SU-DHL-6 (cell line): ENCODE measurements at regions not wholly inside any gene's neighbourhood (a gene's known extent, or its start where the extent isn't known, plus 50 kb on each side); places are given as distances from the start of the nearest gene placed in this dataset.

Experiments
- EZH2phosphoT487 ChIP-seq: fragments of 200-600 bp; sonication (generic), shearing (Covaris generic); conservative IDR thresholded peaks from 2 replicates; pipeline ENCODE4 v1.6.1; 2018; ENCODE audit warnings: mild to moderate bottlenecking, antibody characterized with exemption, low read length, moderate library complexity, mixed read lengths
- TF ChIP-seq, protein P1 (sequence below): fragments of 200-600 bp; sonication (generic); IDR thresholded peaks from one replicate; pipeline ENCODE4 v1.5.1; 2017; ENCODE audit warnings: antibody characterized with exemption, mild to moderate bottlenecking, low read length, moderate library complexity; ENCODE audit not compliant: insufficient read depth, poor library complexity, severe bottlenecking

- TF ChIP-seq, protein P1, sequence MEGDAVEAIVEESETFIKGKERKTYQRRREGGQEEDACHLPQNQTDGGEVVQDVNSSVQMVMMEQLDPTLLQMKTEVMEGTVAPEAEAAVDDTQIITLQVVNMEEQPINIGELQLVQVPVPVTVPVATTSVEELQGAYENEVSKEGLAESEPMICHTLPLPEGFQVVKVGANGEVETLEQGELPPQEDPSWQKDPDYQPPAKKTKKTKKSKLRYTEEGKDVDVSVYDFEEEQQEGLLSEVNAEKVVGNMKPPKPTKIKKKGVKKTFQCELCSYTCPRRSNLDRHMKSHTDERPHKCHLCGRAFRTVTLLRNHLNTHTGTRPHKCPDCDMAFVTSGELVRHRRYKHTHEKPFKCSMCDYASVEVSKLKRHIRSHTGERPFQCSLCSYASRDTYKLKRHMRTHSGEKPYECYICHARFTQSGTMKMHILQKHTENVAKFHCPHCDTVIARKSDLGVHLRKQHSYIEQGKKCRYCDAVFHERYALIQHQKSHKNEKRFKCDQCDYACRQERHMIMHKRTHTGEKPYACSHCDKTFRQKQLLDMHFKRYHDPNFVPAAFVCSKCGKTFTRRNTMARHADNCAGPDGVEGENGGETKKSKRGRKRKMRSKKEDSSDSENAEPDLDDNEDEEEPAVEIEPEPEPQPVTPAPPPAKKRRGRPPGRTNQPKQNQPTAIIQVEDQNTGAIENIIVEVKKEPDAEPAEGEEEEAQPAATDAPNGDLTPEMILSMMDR = no peak
- no peak for TF ChIP-seq EZH2phosphoT487
Measured at GRCh38 chr22:22178992-22179391, 65.6 kb upstream of the VPREB1 start.
